ENCODE measurements at regions not wholly inside any gene's neighbourhood (a gene's known extent, or its start where the extent isn't known, plus 50 kb on each side); places are given as distances from the start of the nearest gene placed in this dataset.

GRCh38 chr5:125559296-125559695 is 812.9 kb upstream of the ZNF608 start:
- TF ChIP-seq ZNF3 (CRISPR knock-in tag; IDR thresholded peaks at IDR 0.05) (no peak), JDP2 (CRISPR knock-in tag; IDR thresholded peaks at IDR 0.05; ENCODE audit: borderline replicate concordance) (no peak), CTCF (CRISPR knock-in tag; IDR thresholded peaks at IDR 0.05) (no peak)

All from HepG2 (cell line).